SK-N-SH treated with all-trans-retinoic acid at 6 μM for 48 hours (cell line): ENCODE measurements at regions not wholly inside any gene's neighbourhood (a gene's known extent, or its start where the extent isn't known, plus 50 kb on each side); places are given as distances from the start of the nearest gene placed in this dataset.

Experiments used
- ATAC-seq: fragments of 200-7000 bp; cut with Tn5 transposase; 3 replicates; pipeline ENCODE4 v1.9.1; 2020; ENCODE audit warnings: mild to moderate bottlenecking, moderate library complexity
- ARNTL ChIP-seq: fragments of 450-650 bp; formaldehyde crosslinking; IDR thresholded peaks from 2 replicates; pipeline ENCODE4 v1.5.0; 2020; ENCODE audit warnings: low read depth, mild to moderate bottlenecking, moderate library complexity, borderline replicate concordance
- CREB5 ChIP-seq: fragments of 250-450 bp; sonication (Bioruptor Pico); IDR thresholded peaks from 2 replicates; pipeline ENCODE4 v1.5.1; 2020; ENCODE audit warnings: low read depth, mild to moderate bottlenecking, moderate library complexity
- CSDC2 ChIP-seq: fragments of 250-450 bp; sonication (Bioruptor Pico); IDR thresholded peaks from 2 replicates; pipeline ENCODE4 v1.5.0; 2020; ENCODE audit warnings: mild to moderate bottlenecking, moderate library complexity
- ESRRG ChIP-seq: fragments of 250-450 bp; sonication (Bioruptor Pico); IDR thresholded peaks from 2 replicates; pipeline ENCODE4 v1.6.1; 2021; ENCODE audit warnings: mild to moderate bottlenecking
- GLIS3 ChIP-seq: fragments of 250-450 bp; sonication (Bioruptor Pico); IDR thresholded peaks from 2 replicates; pipeline ENCODE4 v1.5.0; 2020; ENCODE audit warnings: mild to moderate bottlenecking, moderate library complexity
- ISL1 ChIP-seq: fragments of 250-450 bp; sonication (Bioruptor Pico); IDR thresholded peaks from 2 replicates; pipeline ENCODE4 v2.1.2; 2022; ENCODE audit warnings: mild to moderate bottlenecking, moderate library complexity
- OSR1 ChIP-seq: fragments of 250-450 bp; sonication (Bioruptor Pico); IDR thresholded peaks from 2 replicates; pipeline ENCODE4 v1.8.0; 2022; ENCODE audit warnings: moderate library complexity, mild to moderate bottlenecking, inconsistent platforms
- PATZ1 ChIP-seq: fragments of 250-450 bp; sonication (Bioruptor Pico); IDR thresholded peaks from 2 replicates; pipeline ENCODE4 v1.8.0; 2020; ENCODE audit warnings: mild to moderate bottlenecking, moderate library complexity, borderline replicate concordance
- PPARA ChIP-seq: fragments of 250-450 bp; sonication (Bioruptor Pico); IDR thresholded peaks from 2 replicates; pipeline ENCODE4 v1.5.0; 2020; ENCODE audit warnings: mild to moderate bottlenecking, borderline replicate concordance
- RARB ChIP-seq: fragments of 250-450 bp; sonication (Bioruptor Pico); IDR thresholded peaks from 2 replicates; pipeline ENCODE4 v1.8.0; 2021; ENCODE audit warnings: mild to moderate bottlenecking, moderate library complexity
- SNAI2 ChIP-seq: fragments of 250-450 bp; sonication (Bioruptor Pico); IDR thresholded peaks from 2 replicates; pipeline ENCODE4 v1.5.0; 2020; ENCODE audit warnings: mild to moderate bottlenecking, moderate library complexity
- TCF4 ChIP-seq: fragments of 250-450 bp; sonication (Bioruptor Pico); IDR thresholded peaks from 2 replicates; pipeline ENCODE4 v1.8.0; 2021; ENCODE audit warnings: mild to moderate bottlenecking, moderate library complexity, borderline replicate concordance
- TOX ChIP-seq: fragments of 250-450 bp; sonication (Bioruptor Pico); IDR thresholded peaks from 2 replicates; pipeline ENCODE4 v1.8.0; 2021; ENCODE audit warnings: mild to moderate bottlenecking, moderate library complexity, borderline replicate concordance
- ZC3H10 ChIP-seq: fragments of 250-450 bp; sonication (Bioruptor Pico); IDR thresholded peaks from 2 replicates; pipeline ENCODE4 v1.5.1; 2021; ENCODE audit warnings: mild to moderate bottlenecking, moderate library complexity
- ZFP3 ChIP-seq: fragments of 250-450 bp; sonication (Bioruptor Pico); IDR thresholded peaks from 2 replicates; pipeline ENCODE4 v1.5.0; 2020; ENCODE audit warnings: mild to moderate bottlenecking, moderate library complexity
- ZFP30 ChIP-seq: fragments of 450-650 bp; formaldehyde crosslinking; IDR thresholded peaks from 2 replicates; pipeline ENCODE4 v1.5.0; 2022; ENCODE audit warnings: mild to moderate bottlenecking, moderate library complexity
- ZNF70 ChIP-seq: fragments of 450-650 bp; formaldehyde crosslinking; IDR thresholded peaks from 2 replicates; pipeline ENCODE4 v1.5.0; 2020; ENCODE audit warnings: mild to moderate bottlenecking, moderate library complexity
- ZNF8 ChIP-seq: fragments of 450-650 bp; formaldehyde crosslinking; IDR thresholded peaks from 2 replicates; pipeline ENCODE4 v1.5.0; 2020; ENCODE audit warnings: mild to moderate bottlenecking, moderate library complexity
- TF ChIP-seq, protein P1 (sequence below): fragments of 250-450 bp; sonication (Bioruptor Pico); IDR thresholded peaks from 2 replicates; pipeline ENCODE4 v1.5.1; 2021; ENCODE audit warnings: mild to moderate bottlenecking, moderate library complexity
- TF ChIP-seq, protein P2 (sequence below): fragments of 250-450 bp; sonication (Bioruptor Pico); IDR thresholded peaks from 2 replicates; pipeline ENCODE4 v1.8.0; 2021; ENCODE audit warnings: low read depth, mild to moderate bottlenecking, moderate library complexity, borderline replicate concordance
- TF ChIP-seq, protein P3 (sequence below): fragments of 250-450 bp; sonication (Bioruptor Pico); IDR thresholded peaks from 2 replicates; pipeline ENCODE4 v1.5.0; 2020; ENCODE audit warnings: mild to moderate bottlenecking, moderate library complexity

- no peak for ATAC-seq
- TF ChIP-seq OSR1 (CRISPR knock-in tag) (no peak), PATZ1 (CRISPR knock-in tag) (no peak), RARB (no peak), GLIS3 (CRISPR knock-in tag) (no peak), TOX (CRISPR knock-in tag) (no peak), SNAI2 (CRISPR knock-in tag) (no peak)
These were observed 52.9 kb upstream of the IRX1 start for GRCh38 chr5:3542769-3543168.

- ATAC-seq = no peak
- TF ChIP-seq, protein P1, sequence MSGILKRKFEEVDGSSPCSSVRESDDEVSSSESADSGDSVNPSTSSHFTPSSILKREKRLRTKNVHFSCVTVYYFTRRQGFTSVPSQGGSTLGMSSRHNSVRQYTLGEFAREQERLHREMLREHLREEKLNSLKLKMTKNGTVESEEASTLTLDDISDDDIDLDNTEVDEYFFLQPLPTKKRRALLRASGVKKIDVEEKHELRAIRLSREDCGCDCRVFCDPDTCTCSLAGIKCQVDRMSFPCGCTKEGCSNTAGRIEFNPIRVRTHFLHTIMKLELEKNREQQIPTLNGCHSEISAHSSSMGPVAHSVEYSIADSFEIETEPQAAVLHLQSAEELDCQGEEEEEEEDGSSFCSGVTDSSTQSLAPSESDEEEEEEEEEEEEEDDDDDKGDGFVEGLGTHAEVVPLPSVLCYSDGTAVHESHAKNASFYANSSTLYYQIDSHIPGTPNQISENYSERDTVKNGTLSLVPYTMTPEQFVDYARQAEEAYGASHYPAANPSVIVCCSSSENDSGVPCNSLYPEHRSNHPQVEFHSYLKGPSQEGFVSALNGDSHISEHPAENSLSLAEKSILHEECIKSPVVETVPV (CRISPR knock-in tag) = no peak
- TF ChIP-seq CSDC2 (CRISPR knock-in tag) (no peak), CREB5 (CRISPR knock-in tag) (no peak), TCF4 (no peak), ISL1 (CRISPR knock-in tag) (no peak), ZFP30 (CRISPR knock-in tag) (no peak), ZC3H10 (CRISPR knock-in tag) (no peak)
These were observed 53.5 kb upstream of the IRX1 start for GRCh38 chr5:3542158-3542557.

DNA sequence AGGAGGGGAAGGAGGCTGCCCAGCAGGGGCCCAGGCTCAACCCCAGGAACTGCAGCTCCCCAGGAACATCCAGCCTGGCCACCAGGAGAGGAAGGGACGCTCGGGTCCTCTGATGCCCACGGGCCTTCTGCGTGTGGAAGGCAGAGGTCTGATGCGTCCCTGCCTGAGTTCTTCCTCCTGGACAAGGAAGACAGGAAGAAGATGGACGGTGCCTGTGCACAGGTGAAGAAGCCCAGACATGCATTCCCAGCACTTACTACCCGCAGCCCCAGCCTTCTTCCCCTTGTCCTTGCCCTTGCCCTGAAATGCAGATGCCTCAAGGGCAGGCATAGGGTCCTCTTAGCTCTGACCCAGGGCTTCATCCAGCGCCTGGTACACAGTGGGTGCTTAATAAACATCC lies 56.7 kb upstream of the IRX1 start:
- no peak for ATAC-seq
- TF ChIP-seq, protein P2, sequence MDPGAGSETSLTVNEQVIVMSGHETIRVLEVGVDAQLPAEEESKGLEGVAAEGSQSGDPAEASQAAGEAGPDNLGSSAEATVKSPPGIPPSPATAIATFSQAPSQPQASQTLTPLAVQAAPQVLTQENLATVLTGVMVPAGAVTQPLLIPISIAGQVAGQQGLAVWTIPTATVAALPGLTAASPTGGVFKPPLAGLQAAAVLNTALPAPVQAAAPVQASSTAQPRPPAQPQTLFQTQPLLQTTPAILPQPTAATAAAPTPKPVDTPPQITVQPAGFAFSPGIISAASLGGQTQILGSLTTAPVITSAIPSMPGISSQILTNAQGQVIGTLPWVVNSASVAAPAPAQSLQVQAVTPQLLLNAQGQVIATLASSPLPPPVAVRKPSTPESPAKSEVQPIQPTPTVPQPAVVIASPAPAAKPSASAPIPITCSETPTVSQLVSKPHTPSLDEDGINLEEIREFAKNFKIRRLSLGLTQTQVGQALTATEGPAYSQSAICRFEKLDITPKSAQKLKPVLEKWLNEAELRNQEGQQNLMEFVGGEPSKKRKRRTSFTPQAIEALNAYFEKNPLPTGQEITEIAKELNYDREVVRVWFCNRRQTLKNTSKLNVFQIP (CRISPR knock-in tag) = no peak
- TF ChIP-seq PATZ1 (CRISPR knock-in tag) (no peak), OSR1 (CRISPR knock-in tag) (no peak), TCF4 (no peak), ZFP3 (CRISPR knock-in tag) (no peak), ZNF8 (no peak), ARNTL (CRISPR knock-in tag) (no peak), TOX (CRISPR knock-in tag) (no peak), RARB (no peak), ZNF70 (CRISPR knock-in tag) (no peak), SNAI2 (CRISPR knock-in tag) (no peak), CSDC2 (CRISPR knock-in tag) (no peak), GLIS3 (CRISPR knock-in tag) (no peak), PPARA (CRISPR knock-in tag) (no peak), ESRRG (CRISPR knock-in tag) (no peak), CREB5 (CRISPR knock-in tag) (no peak), ZC3H10 (CRISPR knock-in tag) (no peak), ISL1 (CRISPR knock-in tag) (no peak)
- TF ChIP-seq, protein P3, sequence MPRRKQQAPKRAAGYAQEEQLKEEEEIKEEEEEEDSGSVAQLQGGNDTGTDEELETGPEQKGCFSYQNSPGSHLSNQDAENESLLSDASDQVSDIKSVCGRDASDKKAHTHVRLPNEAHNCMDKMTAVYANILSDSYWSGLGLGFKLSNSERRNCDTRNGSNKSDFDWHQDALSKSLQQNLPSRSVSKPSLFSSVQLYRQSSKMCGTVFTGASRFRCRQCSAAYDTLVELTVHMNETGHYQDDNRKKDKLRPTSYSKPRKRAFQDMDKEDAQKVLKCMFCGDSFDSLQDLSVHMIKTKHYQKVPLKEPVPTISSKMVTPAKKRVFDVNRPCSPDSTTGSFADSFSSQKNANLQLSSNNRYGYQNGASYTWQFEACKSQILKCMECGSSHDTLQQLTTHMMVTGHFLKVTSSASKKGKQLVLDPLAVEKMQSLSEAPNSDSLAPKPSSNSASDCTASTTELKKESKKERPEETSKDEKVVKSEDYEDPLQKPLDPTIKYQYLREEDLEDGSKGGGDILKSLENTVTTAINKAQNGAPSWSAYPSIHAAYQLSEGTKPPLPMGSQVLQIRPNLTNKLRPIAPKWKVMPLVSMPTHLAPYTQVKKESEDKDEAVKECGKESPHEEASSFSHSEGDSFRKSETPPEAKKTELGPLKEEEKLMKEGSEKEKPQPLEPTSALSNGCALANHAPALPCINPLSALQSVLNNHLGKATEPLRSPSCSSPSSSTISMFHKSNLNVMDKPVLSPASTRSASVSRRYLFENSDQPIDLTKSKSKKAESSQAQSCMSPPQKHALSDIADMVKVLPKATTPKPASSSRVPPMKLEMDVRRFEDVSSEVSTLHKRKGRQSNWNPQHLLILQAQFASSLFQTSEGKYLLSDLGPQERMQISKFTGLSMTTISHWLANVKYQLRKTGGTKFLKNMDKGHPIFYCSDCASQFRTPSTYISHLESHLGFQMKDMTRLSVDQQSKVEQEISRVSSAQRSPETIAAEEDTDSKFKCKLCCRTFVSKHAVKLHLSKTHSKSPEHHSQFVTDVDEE (CRISPR knock-in tag) = no peak
- TF ChIP-seq, protein P1 (CRISPR knock-in tag) = no peak
